ENCODE measurements at regions not wholly inside any gene's neighbourhood (a gene's known extent, or its start where the extent isn't known, plus 50 kb on each side); places are given as distances from the start of the nearest gene placed in this dataset.

- intact Hi-C loops (cut with micrococcal nuclease; ENCODE audit: unreplicated experiment), result no loop called here
- Histone ChIP-seq H3K36me3 (ENCODE audit: insufficient read depth, low read length, poor library complexity, severe bottlenecking) (no peaks in the 10 kb centered on the region), H3K27me3 (replicated peaks; ENCODE audit: insufficient read depth, low read depth, low read length, poor library complexity) (no peaks in the 10 kb centered on the region), H3K9me3 (ENCODE audit: low read depth, low read length, poor library complexity, severe bottlenecking) (no peaks in the 10 kb centered on the region), H3K4me3 (ENCODE audit: low read depth, low read length, poor library complexity, severe bottlenecking) (no peak overlapping the region), H3K27ac (ENCODE audit: low read depth, low read length, poor library complexity, severe bottlenecking) (no peak overlapping the region), H3K4me1 (ENCODE audit: insufficient read depth, low read length, poor library complexity, severe bottlenecking) (peaks cover 25% of the 10 kb centered on the region)
- ChIA-PET CTCF (interaction anchor here (0.6 kb wide), 1 partner anchor 146 kb away, joined by 6 read pairs; no protein-coding TSS in a partner anchor), POLR2A (ENCODE audit: low non-redundant PET) (no interaction called here)
- TF ChIP-seq CTCF (conservative IDR thresholded peaks at IDR 0.05; ENCODE audit: low read depth, low read length) (no peak), EZH2 (IDR thresholded peaks at IDR 0.05; ENCODE audit: borderline replicate concordance, low read depth, low read length, poor library complexity, severe bottlenecking) (no peak)
- no TSS peak for BruUV-seq (replicated peaks)
- no peak for DNase-seq (ENCODE audit: low spot score)
Observed at GRCh38 chr14:104282332-104283196, 144.2 kb downstream of the KIF26A start.

GRCh38 chr14:104283197-104284106 is 145.1 kb downstream of the KIF26A start:
- H3K4me1 ChIP-seq (ENCODE audit: insufficient read depth, low read length, poor library complexity, severe bottlenecking), result peaks cover 25% of the 10 kb centered on the region
- H3K36me3 ChIP-seq (ENCODE audit: insufficient read depth, low read length, poor library complexity, severe bottlenecking), result no peaks in the 10 kb centered on the region
- ChIA-PET CTCF (no interaction called here), POLR2A (ENCODE audit: low non-redundant PET) (no interaction called here)
- intact Hi-C loops (cut with micrococcal nuclease; ENCODE audit: unreplicated experiment), result no loop called here
- no peak overlapping the region for H3K4me3 ChIP-seq (ENCODE audit: low read depth, low read length, poor library complexity, severe bottlenecking)
- H3K27ac ChIP-seq (ENCODE audit: low read depth, low read length, poor library complexity, severe bottlenecking), result no peak overlapping the region
- no peaks in the 10 kb centered on the region for H3K27me3 ChIP-seq (replicated peaks; ENCODE audit: insufficient read depth, low read depth, low read length, poor library complexity)
- BruUV-seq (replicated peaks), result no TSS peak
- no peak for DNase-seq (ENCODE audit: low spot score)
- H3K9me3 ChIP-seq (ENCODE audit: low read depth, low read length, poor library complexity, severe bottlenecking), result no peaks in the 10 kb centered on the region
- TF ChIP-seq CTCF (conservative IDR thresholded peaks at IDR 0.05; ENCODE audit: low read depth, low read length) (no peak), EZH2 (IDR thresholded peaks at IDR 0.05; ENCODE audit: borderline replicate concordance, low read depth, low read length, poor library complexity, severe bottlenecking) (no peak)

GRCh38 chr14:104284107-104284592 is 145.8 kb downstream of the KIF26A start:
- Histone ChIP-seq H3K9me3 (ENCODE audit: low read depth, low read length, poor library complexity, severe bottlenecking) (no peaks in the 10 kb centered on the region), H3K27me3 (replicated peaks; ENCODE audit: insufficient read depth, low read depth, low read length, poor library complexity) (no peaks in the 10 kb centered on the region), H3K4me1 (ENCODE audit: insufficient read depth, low read length, poor library complexity, severe bottlenecking) (peaks cover 20% of the 10 kb centered on the region), H3K27ac (ENCODE audit: low read depth, low read length, poor library complexity, severe bottlenecking) (no peak overlapping the region), H3K4me3 (ENCODE audit: low read depth, low read length, poor library complexity, severe bottlenecking) (no peak overlapping the region), H3K36me3 (ENCODE audit: insufficient read depth, low read length, poor library complexity, severe bottlenecking) (no peaks in the 10 kb centered on the region)
- no peak for DNase-seq (ENCODE audit: low spot score)
- no TSS peak for BruUV-seq (replicated peaks)
- ChIA-PET POLR2A (ENCODE audit: low non-redundant PET) (no interaction called here), CTCF (no interaction called here)
- TF ChIP-seq CTCF (conservative IDR thresholded peaks at IDR 0.05; ENCODE audit: low read depth, low read length) (no peak), EZH2 (IDR thresholded peaks at IDR 0.05; ENCODE audit: borderline replicate concordance, low read depth, low read length, poor library complexity, severe bottlenecking) (no peak)
- intact Hi-C loops (cut with micrococcal nuclease; ENCODE audit: unreplicated experiment), result no loop called here
